HEK293T (cell line): ENCODE measurements at regions not wholly inside any gene's neighbourhood (a gene's known extent, or its start where the extent isn't known, plus 50 kb on each side); places are given as distances from the start of the nearest gene placed in this dataset.
"Not testable (repeated sequence)": the region's sequence is repeated elsewhere in the genome, so short reads cannot be mapped to it uniquely, and the experiment has no call there.

Experiments used
- CTCF ChIA-PET: fragments of 350-600 bp; formaldehyde crosslinking; extraction: SDS; loops from one replicate; lab custom pipeline; 2021; ENCODE audit warnings: antibody characterized with exemption, inconsistent platforms; lab: Yijun Ruan, JAX
- POLR2A ChIA-PET: fragments of 350-600 bp; formaldehyde crosslinking; extraction: SDS; loops from one replicate; lab custom pipeline; 2020; ENCODE audit warnings: antibody characterized with exemption, inconsistent platforms; lab: Yijun Ruan, JAX
- DNase-seq: peaks from one replicate; pipeline ENCODE4 v3.0.0; 2012; ENCODE audit warnings: mixed read lengths; ENCODE audit errors: extremely low spot score
- ARNT ChIP-seq: fragments of 450-650 bp; IDR thresholded peaks from 2 replicates; pipeline ENCODE4 v1.6.1; 2017; ENCODE audit warnings: mild to moderate bottlenecking
- BHLHE40 ChIP-seq: fragments of 450-650 bp; IDR thresholded peaks from 2 replicates; pipeline ENCODE4 v1.6.1; 2016; ENCODE audit warnings: mild to moderate bottlenecking, moderate library complexity, borderline replicate concordance
- CTBP1 ChIP-seq: fragments of 450-650 bp; IDR thresholded peaks from 2 replicates; pipeline ENCODE4 v1.6.1; 2016; ENCODE audit warnings: borderline replicate concordance
- ELF4 ChIP-seq: fragments of 450-650 bp; IDR thresholded peaks from 2 replicates; pipeline ENCODE4 v1.6.1; 2017; ENCODE audit warnings: antibody characterized with exemption
- FOXA1 ChIP-seq: fragments of 450-650 bp; IDR thresholded peaks from 2 replicates; pipeline ENCODE4 v1.6.1; 2016; ENCODE audit warnings: mild to moderate bottlenecking
- FOXK2 ChIP-seq: fragments of 450-650 bp; IDR thresholded peaks from 2 replicates; pipeline ENCODE4 v1.6.1; 2016; ENCODE audit warnings: mild to moderate bottlenecking
- FOXM1 ChIP-seq: fragments of 450-650 bp; IDR thresholded peaks from 2 replicates; pipeline ENCODE4 v1.6.1; 2017; ENCODE audit warnings: mild to moderate bottlenecking, borderline replicate concordance
- HDGF ChIP-seq: fragments of 450-650 bp; IDR thresholded peaks from 2 replicates; pipeline ENCODE4 v1.6.1; 2017; ENCODE audit warnings: antibody characterized with exemption, borderline replicate concordance
- L3MBTL2 ChIP-seq: fragments of 450-650 bp; conservative IDR thresholded peaks from 2 replicates; pipeline ENCODE4 v1.6.1; 2016; ENCODE audit warnings: mild to moderate bottlenecking
- LEF1 ChIP-seq: fragments of 450-650 bp; IDR thresholded peaks from 2 replicates; pipeline ENCODE4 v1.6.1; 2017; ENCODE audit warnings: mild to moderate bottlenecking, borderline replicate concordance
- NFRKB ChIP-seq: fragments of 450-650 bp; IDR thresholded peaks from 2 replicates; pipeline ENCODE4 v1.6.1; 2016; ENCODE audit warnings: mild to moderate bottlenecking, moderate library complexity
- SP1 ChIP-seq: fragments of 450-650 bp; IDR thresholded peaks from 2 replicates; pipeline ENCODE4 v1.6.1; 2017
- SUZ12 ChIP-seq: fragments of 450-650 bp; IDR thresholded peaks from 2 replicates; pipeline ENCODE4 v1.6.1; 2016; ENCODE audit warnings: mild to moderate bottlenecking
- TARDBP ChIP-seq: fragments of 450-650 bp; IDR thresholded peaks from 2 replicates; pipeline ENCODE4 v1.6.1; 2016
- ZNF384 ChIP-seq: fragments of 450-650 bp; IDR thresholded peaks from 2 replicates; pipeline ENCODE4 v1.6.1; 2016
- TF ChIP-seq, protein P1 (sequence below): fragments of 450-650 bp; IDR thresholded peaks from 2 replicates; pipeline ENCODE4 v1.6.1; 2016

DNA sequence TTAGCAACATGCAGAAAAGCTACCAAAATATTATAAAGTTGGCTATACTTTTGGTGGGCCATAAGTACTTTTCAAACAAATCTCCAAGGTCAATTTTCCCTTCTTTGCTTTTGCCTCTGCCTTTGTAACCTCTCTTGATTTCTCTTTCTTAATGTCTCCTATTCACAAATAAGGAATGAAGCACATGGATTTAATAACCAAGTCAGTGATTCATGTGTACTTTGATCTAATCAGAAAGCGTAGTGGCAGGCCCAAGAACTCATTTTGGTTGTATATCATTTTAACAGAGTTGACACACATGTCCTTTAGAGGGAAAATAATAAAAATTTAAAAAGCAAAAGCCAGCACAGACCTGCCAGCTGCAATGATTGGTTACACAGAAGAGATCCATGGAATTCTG lies 93.7 kb downstream of the FZD1 start:
- no peak for DNase-seq
- CTCF ChIA-PET = interaction anchor here (1.0 kb wide), 1 partner anchor 70 kb away, joined by 3 read pairs; no protein-coding TSS in a partner anchor
- TF ChIP-seq NFRKB = no peak
- TF ChIP-seq LEF1 = no peak
- TF ChIP-seq ARNT = no peak
- no peak for TF ChIP-seq FOXK2
- TF ChIP-seq ZNF384 = no peak
- no peak for TF ChIP-seq ELF4
- TF ChIP-seq HDGF = no peak
- TF ChIP-seq FOXA1 = no peak
- no peak for TF ChIP-seq SUZ12
- no peak for TF ChIP-seq TARDBP
- TF ChIP-seq SP1 = no peak
- TF ChIP-seq, protein P1, sequence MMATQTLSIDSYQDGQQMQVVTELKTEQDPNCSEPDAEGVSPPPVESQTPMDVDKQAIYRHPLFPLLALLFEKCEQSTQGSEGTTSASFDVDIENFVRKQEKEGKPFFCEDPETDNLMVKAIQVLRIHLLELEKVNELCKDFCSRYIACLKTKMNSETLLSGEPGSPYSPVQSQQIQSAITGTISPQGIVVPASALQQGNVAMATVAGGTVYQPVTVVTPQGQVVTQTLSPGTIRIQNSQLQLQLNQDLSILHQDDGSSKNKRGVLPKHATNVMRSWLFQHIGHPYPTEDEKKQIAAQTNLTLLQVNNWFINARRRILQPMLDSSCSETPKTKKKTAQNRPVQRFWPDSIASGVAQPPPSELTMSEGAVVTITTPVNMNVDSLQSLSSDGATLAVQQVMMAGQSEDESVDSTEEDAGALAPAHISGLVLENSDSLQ = no peak
- TF ChIP-seq FOXM1 = no peak
- TF ChIP-seq CTBP1 = no peak
- POLR2A ChIA-PET = no interaction called here

GRCh38 chr7:91358303-91358702 lies 94.1 kb downstream of the FZD1 start:
- TF ChIP-seq L3MBTL2 (no peak), ELF4 (no peak), BHLHE40 (no peak), CTBP1 (no peak), ZNF384 (no peak), TARDBP (no peak), FOXK2 (no peak), HDGF (no peak), LEF1 (no peak), SUZ12 (no peak), NFRKB (no peak), FOXA1 (no peak), ARNT (no peak), SP1 (no peak), FOXM1 (no peak)
- TF ChIP-seq, protein P1 = no peak
- POLR2A ChIA-PET = no interaction called here
- CTCF ChIA-PET = interaction anchor here (1.0 kb wide), 1 partner anchor 71 kb away, joined by 3 read pairs; no protein-coding TSS in a partner anchor
- DNase-seq = no peak

- POLR2A ChIA-PET = not testable (repeated sequence)
Observed at GRCh38 chr7:91365097-91365496, 100.9 kb downstream of the FZD1 start.

GRCh38 chr7:91366091-91366490 lies 101.9 kb downstream of the FZD1 start:
- ChIA-PET POLR2A (no interaction called here), CTCF (no interaction called here)
- DNase-seq = no peak
- no peak for TF ChIP-seq FOXM1

More at GRCh38 chr7:91365097-91365496, 100.9 kb downstream of the FZD1 start:
- DNase-seq, CTCF ChIA-PET: not testable (repeated sequence)

GRCh38 chr7:91367812-91368578 lies 103.8 kb downstream of the FZD1 start:
- CTCF ChIA-PET = no interaction called here
- POLR2A ChIA-PET = no interaction called here
- TF ChIP-seq ARNT (no peak), L3MBTL2 (no peak), SP1 (no peak), FOXA1 (no peak), BHLHE40 (no peak), CTBP1 (no peak), FOXM1 (no peak), ZNF384 (no peak), ELF4 (no peak), LEF1 (no peak)
- TF ChIP-seq, protein P1 = no peak
- DNase-seq = no peak

DNA sequence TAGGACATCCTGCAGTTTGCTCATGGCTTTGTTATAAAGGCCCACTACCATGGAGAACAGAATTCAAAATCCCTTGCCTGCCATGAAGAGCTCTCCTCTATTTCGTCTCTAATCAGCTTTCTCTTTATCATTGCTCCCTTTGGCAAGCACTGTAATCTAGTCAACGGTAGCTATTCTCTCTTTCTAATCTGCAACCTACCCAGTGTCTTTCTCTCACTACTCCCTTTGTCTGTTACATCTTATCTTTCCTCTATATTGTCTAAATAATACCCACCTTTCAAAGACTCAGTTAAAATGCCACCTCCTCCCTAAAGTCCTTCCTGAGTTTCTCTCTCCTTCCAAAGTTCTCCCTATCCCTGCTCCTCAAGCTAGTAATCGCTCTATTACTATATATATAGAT lies 108.1 kb downstream of the FZD1 start:
- TF ChIP-seq LEF1 = no peak
- TF ChIP-seq NFRKB = no peak
- POLR2A ChIA-PET = no interaction called here
- no peak for DNase-seq
- CTCF ChIA-PET = interaction anchor here (0.6 kb wide), 1 partner anchor 414 kb away, joined by 4 read pairs; no protein-coding TSS in a partner anchor
